Tibial nerve (tissue), 4 donors: ENCODE measurements at regions not wholly inside any gene's neighbourhood (a gene's known extent, or its start where the extent isn't known, plus 50 kb on each side); places are given as distances from the start of the nearest gene placed in this dataset.

Experiments
- CTCF ChIP-seq, 5 experiments: fragments of 200-600 bp in 3 of 5; fragments of 450-650 bp in 2 of 5; sonication (generic) in 3 of 5; IDR thresholded peaks; one replicate each; pipeline ENCODE4 v1.5.1; 2016 to 2019; ENCODE audit warnings: antibody characterized with exemption in 5 of 5, mild to moderate bottlenecking in 3 of 5, moderate library complexity in 2 of 5
- EP300 ChIP-seq, 2 donors: sonication (generic); formaldehyde crosslinking; IDR thresholded peaks; one replicate each; pipeline ENCODE4 v1.6.1; 2017; ENCODE audit warnings: antibody characterized with exemption in 2 of 2, mild to moderate bottlenecking in 1 of 2
- POLR2A ChIP-seq, 2 donors: fragments of 450-650 bp; IDR thresholded peaks; one replicate each; pipeline ENCODE4 v1.6.1; 2017; ENCODE audit warnings: antibody characterized with exemption in 2 of 2, mild to moderate bottlenecking in 2 of 2, moderate library complexity in 2 of 2

DNA sequence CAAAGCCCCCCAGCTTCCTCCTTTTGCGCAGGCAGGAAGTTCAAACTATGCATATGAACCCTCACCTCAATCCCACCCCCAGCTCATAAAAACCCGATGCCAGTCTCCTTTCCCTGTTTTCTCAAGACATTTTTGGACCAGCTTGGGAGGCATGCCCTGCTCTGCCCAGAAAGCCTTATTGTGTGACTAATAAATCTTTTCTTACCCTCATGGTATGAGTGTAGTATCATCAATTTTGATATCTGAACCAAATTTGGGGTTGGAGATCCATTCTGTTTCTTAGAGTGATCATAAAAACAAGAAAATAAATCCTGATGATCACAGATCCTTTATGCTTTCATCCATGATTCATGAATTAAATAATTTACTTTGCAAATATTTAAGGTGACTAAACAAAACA lies 128.5 kb downstream of the ALG10B start:
- no peak for TF ChIP-seq CTCF (IDR thresholded peaks at IDR 0.05)
- TF ChIP-seq POLR2A (IDR thresholded peaks at IDR 0.05) = no peak
- no peak for TF ChIP-seq EP300 (IDR thresholded peaks at IDR 0.05)
